ENCODE measurements at regions not wholly inside any gene's neighbourhood (a gene's known extent, or its start where the extent isn't known, plus 50 kb on each side); places are given as distances from the start of the nearest gene placed in this dataset.
"Not testable (repeated sequence)": the region's sequence is repeated elsewhere in the genome, so short reads cannot be mapped to it uniquely, and the experiment has no call there.

GRCh38 chr1:9465640-9466039 lies 73.6 kb upstream of the SLC25A33 start:
- DNase-seq (ENCODE audit: low read depth in 2 of 2): no peak

GRCh38 chr1:9466780-9467758 lies 72.2 kb upstream of the SLC25A33 start:
- no peak for DNase-seq (ENCODE audit: low read depth in 2 of 2)

- DNase-seq (ENCODE audit: low read depth in 2 of 2): not testable (repeated sequence)
These were observed 69.4 kb upstream of the SLC25A33 start for GRCh38 chr1:9469882-9470281.

GRCh38 chr1:9471679-9472078 lies 67.6 kb upstream of the SLC25A33 start:
- no peak for DNase-seq (ENCODE audit: low read depth in 2 of 2)

DNA sequence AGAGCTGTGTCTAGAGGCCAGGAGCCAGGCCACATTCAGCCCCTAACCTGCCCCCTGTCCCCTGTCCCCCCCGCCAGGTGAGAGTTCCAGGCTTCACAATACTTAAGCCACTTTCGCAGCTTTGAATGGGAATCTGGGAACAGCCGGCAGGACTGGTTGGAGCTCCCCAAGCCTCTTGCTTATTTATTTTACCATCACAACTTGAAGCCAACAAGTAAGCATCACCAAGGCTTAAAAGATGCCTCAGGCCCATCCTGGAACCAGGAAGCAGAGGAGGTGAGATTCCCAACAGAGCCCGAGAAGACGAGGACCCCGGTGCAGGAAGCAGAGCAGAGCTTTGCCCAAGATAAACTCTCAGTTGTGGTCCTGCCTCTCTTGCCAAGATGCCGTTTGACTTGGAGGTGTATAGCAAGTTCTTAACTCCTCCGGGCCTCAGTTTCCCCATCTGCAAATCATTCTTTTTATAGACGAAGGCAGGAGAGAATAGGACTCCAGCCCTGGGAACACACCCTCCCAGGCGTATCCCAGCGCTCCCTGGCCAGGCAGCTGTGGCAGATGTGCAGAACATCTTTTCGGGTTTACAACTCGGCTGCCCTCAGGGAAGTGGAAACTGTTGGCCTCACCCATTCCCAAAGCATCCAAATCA lies 66.8 kb upstream of the SLC25A33 start:
- no peak for DNase-seq (ENCODE audit: low read depth in 2 of 2)

GRCh38 chr1:9473032-9473807 lies 66.0 kb upstream of the SLC25A33 start:
- no peak for DNase-seq (ENCODE audit: low read depth in 2 of 2)

- no peak for DNase-seq (ENCODE audit: low read depth in 2 of 2)
These were observed 64.1 kb upstream of the SLC25A33 start for GRCh38 chr1:9475061-9475627.

- no peak for DNase-seq (ENCODE audit: low read depth in 2 of 2)
These were observed 62.3 kb upstream of the SLC25A33 start for GRCh38 chr1:9476790-9477463.

- no peak for DNase-seq (ENCODE audit: low read depth in 2 of 2)
These were observed 61.7 kb upstream of the SLC25A33 start for GRCh38 chr1:9477535-9477934.

GRCh38 chr1:9478021-9478420 lies 61.2 kb upstream of the SLC25A33 start:
- DNase-seq (ENCODE audit: low read depth in 2 of 2): no peak

GRCh38 chr1:9481048-9481447 lies 58.2 kb upstream of the SLC25A33 start:
- DNase-seq (ENCODE audit: low read depth in 2 of 2): no peak

DNA sequence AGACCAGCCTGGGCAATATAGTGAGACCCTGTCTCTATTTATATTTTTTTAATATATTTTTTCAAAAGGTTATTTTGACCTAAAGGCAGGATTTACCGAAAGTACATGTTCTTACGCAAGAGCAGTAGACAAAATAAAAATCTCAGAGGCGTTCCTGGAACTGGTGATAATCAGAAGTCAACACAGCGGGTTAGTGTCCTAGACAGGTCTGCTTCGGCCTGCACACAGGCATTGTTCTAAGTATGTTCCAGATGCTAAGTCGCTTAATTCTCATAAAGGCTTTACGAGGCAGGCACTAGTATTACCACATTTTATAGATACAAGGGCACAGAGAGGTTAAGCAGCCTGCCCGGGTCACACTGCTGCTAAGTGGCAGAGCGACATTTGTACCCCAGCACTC lies 56.9 kb upstream of the SLC25A33 start:
- DNase-seq (ENCODE audit: low read depth in 2 of 2): no peak

DNA sequence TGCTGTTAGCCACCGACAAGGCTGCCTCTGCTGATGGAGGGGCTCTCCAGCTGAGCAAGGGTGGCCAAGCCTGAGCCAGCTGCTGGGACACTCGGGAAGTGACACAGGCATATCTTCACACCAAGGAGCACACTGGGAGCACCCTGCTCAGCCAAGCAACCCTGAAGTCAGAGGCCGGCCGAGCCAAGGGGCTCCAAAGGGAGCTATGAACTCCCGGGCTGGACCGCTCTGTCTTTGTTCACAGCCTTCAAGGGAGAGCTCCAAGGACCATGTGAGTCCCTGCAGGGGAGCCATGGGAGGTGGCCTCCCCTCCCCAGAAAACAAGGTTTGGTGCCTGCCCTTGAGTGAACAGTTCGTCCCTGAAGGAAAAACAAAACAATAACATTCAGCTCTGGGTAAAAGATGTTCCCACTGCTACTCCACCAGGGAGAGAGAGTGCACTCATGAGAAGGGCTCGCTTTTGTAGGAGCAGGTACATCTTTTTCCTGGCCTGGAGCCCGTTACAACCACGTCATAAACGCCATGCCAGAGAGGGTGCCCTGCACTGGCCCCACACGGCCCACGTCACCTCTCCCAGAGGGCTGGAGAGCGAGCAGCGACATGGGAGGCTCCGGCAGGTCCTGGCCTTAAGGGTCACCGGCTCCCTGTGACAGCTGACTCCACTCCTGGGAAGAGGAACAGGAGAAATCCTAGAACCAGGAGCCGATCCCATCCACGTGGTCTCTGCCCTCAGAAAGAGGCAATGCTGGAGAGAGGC lies 56.3 kb upstream of the SLC25A33 start:
- no peak for DNase-seq (ENCODE audit: low read depth in 2 of 2)

DNA sequence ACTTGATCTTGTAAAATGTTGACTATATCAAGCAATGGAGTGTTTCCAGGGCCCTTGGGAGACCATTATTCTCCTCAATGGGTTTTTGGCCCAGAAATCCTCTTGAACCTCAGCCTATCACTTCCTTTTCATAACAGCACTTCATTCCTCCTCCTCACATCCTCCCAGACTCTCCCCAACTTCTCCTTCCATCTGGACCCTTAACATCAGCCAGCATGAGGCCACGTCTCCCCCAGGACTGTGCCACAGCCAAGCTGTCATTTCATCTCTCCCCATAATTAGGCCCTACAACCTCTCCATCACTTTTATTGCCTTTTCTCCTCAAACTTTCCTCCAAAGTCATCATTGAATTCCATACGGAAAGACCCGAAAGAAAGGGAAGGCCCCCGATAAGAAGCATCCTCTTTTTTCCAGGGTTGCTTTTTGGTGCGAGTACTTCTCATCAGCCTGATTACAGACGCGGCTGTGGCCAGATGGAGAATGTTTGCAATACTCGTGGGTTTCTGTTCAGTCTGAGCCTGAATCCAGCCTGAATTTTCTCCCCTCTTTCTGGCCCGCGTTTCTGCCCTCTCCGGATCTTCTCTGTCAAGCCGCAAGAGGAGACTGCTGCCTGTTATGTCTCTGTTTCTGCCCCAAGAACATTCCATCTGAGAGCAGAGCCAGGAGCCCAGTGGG lies 52.7 kb upstream of the SLC25A33 start:
- DNase-seq (ENCODE audit: low read depth in 2 of 2): no peak

All from stimulated activated CD4-positive, alpha-beta T cell treated with anti-CD3 and anti-CD28 coated beads, Interleukin-1b, Interleukin-23, amount 100 ng/mL, for 4 hours (primary cell).